SU-DHL-6 (cell line): ENCODE measurements at regions not wholly inside any gene's neighbourhood (a gene's known extent, or its start where the extent isn't known, plus 50 kb on each side); places are given as distances from the start of the nearest gene placed in this dataset.

Experiments
- H2AFZ ChIP-seq: fragments of 200-600 bp; sonication (generic); 2 replicates; pipeline ENCODE4 v1.6.1; 2014; ENCODE audit warnings: low read depth, mild to moderate bottlenecking, moderate library complexity, mixed read lengths, antibody characterized with exemption, low read length; ENCODE audit not compliant: severe bottlenecking
- H3F3A ChIP-seq: fragments of 200-600 bp; shearing (Covaris generic); 2 replicates; pipeline ENCODE4 v1.6.0; 2016; ENCODE audit warnings: antibody characterized with exemption, mild to moderate bottlenecking; ENCODE audit not compliant: insufficient read depth
- H3K27ac ChIP-seq: fragments of 200-600 bp; sonication (generic); 2 replicates; pipeline ENCODE4 v1.5.1; 2016; ENCODE audit warnings: low read depth, mild to moderate bottlenecking, low read length, moderate library complexity, mixed read lengths
- H3K27me3 ChIP-seq: fragments of 200-600 bp; sonication (generic), shearing (Covaris generic); 2 replicates; pipeline ENCODE4 v1.6.0; 2014; ENCODE audit warnings: mild to moderate bottlenecking, low read length
- H3K36me3 ChIP-seq: fragments of 200-600 bp; sonication (generic); 2 replicates; pipeline ENCODE4 v1.6.1; 2014; ENCODE audit warnings: mild to moderate bottlenecking, low read length, mixed read lengths
- H3K4me2 ChIP-seq: fragments of 300-600, 200-600 bp; shearing (Covaris generic), sonication (generic); 2 replicates; pipeline ENCODE4 v1.6.0; 2014; ENCODE audit warnings: low read length, low read depth, mild to moderate bottlenecking; ENCODE audit not compliant: poor library complexity, severe bottlenecking
- H3K4me3 ChIP-seq: fragments of 200-600 bp; sonication (generic); 2 replicates; pipeline ENCODE4 v1.5.1; 2014; ENCODE audit warnings: antibody characterized with exemption, low read length, mild to moderate bottlenecking, mixed read lengths; ENCODE audit not compliant: insufficient read depth, poor library complexity, severe bottlenecking
- H3K79me2 ChIP-seq: fragments of 200-600 bp; sonication (generic); 2 replicates; pipeline ENCODE4 v1.6.1; 2014; ENCODE audit warnings: mild to moderate bottlenecking, low read length, moderate library complexity; ENCODE audit not compliant: insufficient read depth
- H3K9ac ChIP-seq: fragments of 200-600 bp; sonication (generic); 2 replicates; pipeline ENCODE4 v1.7.0; 2014; ENCODE audit warnings: mild to moderate bottlenecking, low read length
- H3K9me2 ChIP-seq: fragments of 200-600 bp; sonication (generic); replicated peaks from 2 replicates; pipeline ENCODE4 v1.6.1; 2014; ENCODE audit warnings: low read length; ENCODE audit not compliant: insufficient read depth
- H3K9me3 ChIP-seq: fragments of 200-600 bp; sonication (generic); 2 replicates; pipeline ENCODE4 v1.6.1; 2014; ENCODE audit warnings: low read length, mixed read lengths; ENCODE audit not compliant: insufficient read depth
- H4K20me1 ChIP-seq: fragments of 200-600 bp; sonication (generic); 2 replicates; pipeline ENCODE4 v1.6.1; 2014; ENCODE audit warnings: low read depth, mild to moderate bottlenecking, antibody characterized with exemption, low read length, moderate library complexity, mixed read lengths
- EZH2phosphoT487 ChIP-seq: fragments of 200-600 bp; sonication (generic), shearing (Covaris generic); conservative IDR thresholded peaks from 2 replicates; pipeline ENCODE4 v1.6.1; 2018; ENCODE audit warnings: mild to moderate bottlenecking, antibody characterized with exemption, low read length, moderate library complexity, mixed read lengths
- TF ChIP-seq, protein P1 (sequence below): fragments of 200-600 bp; sonication (generic); IDR thresholded peaks from one replicate; pipeline ENCODE4 v1.5.1; 2017; ENCODE audit warnings: antibody characterized with exemption, mild to moderate bottlenecking, low read length, moderate library complexity; ENCODE audit not compliant: insufficient read depth, poor library complexity, severe bottlenecking

DNA sequence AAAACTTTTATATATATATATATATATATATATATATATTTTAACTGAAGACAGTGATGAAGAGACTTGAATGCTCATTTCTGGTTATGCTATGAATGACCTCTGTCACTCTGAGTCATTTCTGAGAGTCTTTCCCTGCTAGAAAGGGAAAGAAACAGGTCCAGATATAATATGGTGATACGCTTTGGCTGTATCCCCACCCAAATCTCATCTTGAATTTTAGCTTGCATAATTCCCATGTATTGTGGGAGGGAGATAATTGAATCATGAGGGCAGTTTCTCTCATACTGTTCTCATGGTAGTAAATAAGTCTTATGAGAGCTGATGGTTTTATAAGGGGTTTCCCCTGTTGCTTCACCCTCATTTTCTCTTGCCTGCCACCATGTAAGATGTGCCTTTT, 254.1 kb upstream of the IGFBP7 start:
- H3K9ac ChIP-seq: no peak overlapping the region
- H3K4me2 ChIP-seq: no peak overlapping the region
- no peak overlapping the region for H3K27ac ChIP-seq
- no peaks in the 10 kb centered on the region for H4K20me1 ChIP-seq
- H3K36me3 ChIP-seq: no peaks in the 10 kb centered on the region
- H3F3A ChIP-seq: no peaks in the 10 kb centered on the region
- no peaks in the 10 kb centered on the region for H3K9me3 ChIP-seq
- no peak overlapping the region for H3K4me3 ChIP-seq
- H3K27me3 ChIP-seq: no peaks in the 10 kb centered on the region
- H3K79me2 ChIP-seq: no peaks in the 10 kb centered on the region
- no peak for TF ChIP-seq EZH2phosphoT487
- TF ChIP-seq, protein P1, sequence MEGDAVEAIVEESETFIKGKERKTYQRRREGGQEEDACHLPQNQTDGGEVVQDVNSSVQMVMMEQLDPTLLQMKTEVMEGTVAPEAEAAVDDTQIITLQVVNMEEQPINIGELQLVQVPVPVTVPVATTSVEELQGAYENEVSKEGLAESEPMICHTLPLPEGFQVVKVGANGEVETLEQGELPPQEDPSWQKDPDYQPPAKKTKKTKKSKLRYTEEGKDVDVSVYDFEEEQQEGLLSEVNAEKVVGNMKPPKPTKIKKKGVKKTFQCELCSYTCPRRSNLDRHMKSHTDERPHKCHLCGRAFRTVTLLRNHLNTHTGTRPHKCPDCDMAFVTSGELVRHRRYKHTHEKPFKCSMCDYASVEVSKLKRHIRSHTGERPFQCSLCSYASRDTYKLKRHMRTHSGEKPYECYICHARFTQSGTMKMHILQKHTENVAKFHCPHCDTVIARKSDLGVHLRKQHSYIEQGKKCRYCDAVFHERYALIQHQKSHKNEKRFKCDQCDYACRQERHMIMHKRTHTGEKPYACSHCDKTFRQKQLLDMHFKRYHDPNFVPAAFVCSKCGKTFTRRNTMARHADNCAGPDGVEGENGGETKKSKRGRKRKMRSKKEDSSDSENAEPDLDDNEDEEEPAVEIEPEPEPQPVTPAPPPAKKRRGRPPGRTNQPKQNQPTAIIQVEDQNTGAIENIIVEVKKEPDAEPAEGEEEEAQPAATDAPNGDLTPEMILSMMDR: no peak
- H3K9me2 ChIP-seq: no peaks in the 10 kb centered on the region
- no peak overlapping the region for H2AFZ ChIP-seq

GRCh38 chr4:57363346-57363745, 253.2 kb upstream of the IGFBP7 start:
- Histone ChIP-seq H2AFZ (no peak overlapping the region), H3K4me3 (no peak overlapping the region), H3K4me2 (no peak overlapping the region), H4K20me1 (no peaks in the 10 kb centered on the region), H3K9ac (no peak overlapping the region), H3K27me3 (no peaks in the 10 kb centered on the region), H3K9me2 (no peaks in the 10 kb centered on the region), H3K27ac (no peak overlapping the region), H3F3A (no peaks in the 10 kb centered on the region), H3K36me3 (no peaks in the 10 kb centered on the region), H3K9me3 (no peaks in the 10 kb centered on the region), H3K79me2 (no peaks in the 10 kb centered on the region)
- TF ChIP-seq, protein P1: no peak
- TF ChIP-seq EZH2phosphoT487: no peak

- H3K27ac ChIP-seq: no peak overlapping the region
- no peaks in the 10 kb centered on the region for H3K9me2 ChIP-seq
- no peak overlapping the region for H3K4me3 ChIP-seq
- no peak overlapping the region for H3K4me2 ChIP-seq
- TF ChIP-seq EZH2phosphoT487: no peak
- TF ChIP-seq, protein P1: no peak
- H3F3A ChIP-seq: no peaks in the 10 kb centered on the region
- no peaks in the 10 kb centered on the region for H3K79me2 ChIP-seq
- no peak overlapping the region for H2AFZ ChIP-seq
- no peaks in the 10 kb centered on the region for H3K36me3 ChIP-seq
- no peak overlapping the region for H3K9ac ChIP-seq
- H3K9me3 ChIP-seq: no peaks in the 10 kb centered on the region
- no peaks in the 10 kb centered on the region for H3K27me3 ChIP-seq
- no peaks in the 10 kb centered on the region for H4K20me1 ChIP-seq
Measured at GRCh38 chr4:57360681-57361080, 250.5 kb upstream of the IGFBP7 start.
